OCI-LY7 (cell line): ENCODE measurements at regions not wholly inside any gene's neighbourhood (a gene's known extent, or its start where the extent isn't known, plus 50 kb on each side); places are given as distances from the start of the nearest gene placed in this dataset.

Experiments
- BruUV-seq: library from RNA; stranded (reverse); fragments of 400-500 nt; replicated peaks from 2 replicates; lab custom pipeline; 2021; lab: Mats Ljungman, UMichigan
- CTCF ChIA-PET: fragments of 300-600 bp; sonication (Branson Sonifier 250); formaldehyde crosslinking; loops from one replicate; lab custom pipeline; 2022; ENCODE audit warnings: antibody characterized with exemption; ENCODE audit not compliant: unreplicated experiment; lab: Charles Lee
- POLR2A ChIA-PET: fragments of 300-600 bp; sonication (Branson Sonifier 250); formaldehyde crosslinking; loops from one replicate; lab custom pipeline; 2022; ENCODE audit warnings: antibody characterized with exemption; lab: Charles Lee
- DNase-seq: peaks from one replicate; pipeline ENCODE4 v3.0.0-alpha.2; 2015; ENCODE audit warnings: low spot score
- H2AFZ ChIP-seq: fragments of 200-600 bp; sonication (generic), shearing (Covaris generic); 2 replicates; pipeline ENCODE4 v1.6.1; 2014; ENCODE audit warnings: mild to moderate bottlenecking, antibody characterized with exemption, low read length, moderate library complexity
- H3K27ac ChIP-seq: fragments of 200-600 bp; sonication (generic); 2 replicates; pipeline ENCODE4 v1.5.1; 2014; ENCODE audit warnings: mixed run types, low read depth, mild to moderate bottlenecking, moderate library complexity, low read length, inconsistent platforms; ENCODE audit not compliant: poor library complexity, severe bottlenecking
- H3K36me3 ChIP-seq: fragments of 200-600 bp; sonication (generic); 2 replicates; pipeline ENCODE4 v1.6.1; 2014; ENCODE audit warnings: mild to moderate bottlenecking, antibody characterized with exemption, low read length, moderate library complexity, mixed read lengths; ENCODE audit not compliant: insufficient read depth
- H3K4me1 ChIP-seq: fragments of 200-600 bp; sonication (generic); 2 replicates; pipeline ENCODE4 v1.5.1; 2014; ENCODE audit warnings: mild to moderate bottlenecking, low read length; ENCODE audit not compliant: insufficient read depth, poor library complexity, severe bottlenecking
- H3K4me2 ChIP-seq: fragments of 200-600 bp; sonication (generic); 2 replicates; pipeline ENCODE4 v1.6.1; 2014; ENCODE audit warnings: mild to moderate bottlenecking, low read length
- H3K4me3 ChIP-seq: fragments of 200-600 bp; sonication (generic); 2 replicates; pipeline ENCODE4 v1.5.1; 2014; ENCODE audit warnings: mild to moderate bottlenecking, low read depth, low read length; ENCODE audit not compliant: poor library complexity, severe bottlenecking
- H3K79me2 ChIP-seq: fragments of 200-600 bp; sonication (generic); 2 replicates; pipeline ENCODE4 v1.6.1; 2016; ENCODE audit warnings: low read depth, mild to moderate bottlenecking, low read length, moderate library complexity, mixed read lengths; ENCODE audit not compliant: insufficient read depth
- H3K9me2 ChIP-seq: fragments of 200-600 bp; sonication (generic); 2 replicates; pipeline ENCODE4 v1.6.1; 2016; ENCODE audit warnings: mild to moderate bottlenecking, low read length, mixed read lengths; ENCODE audit not compliant: insufficient read depth
- H3K9me3 ChIP-seq: fragments of 200-600 bp; sonication (generic); 2 replicates; pipeline ENCODE4 v1.6.1; 2014; ENCODE audit warnings: mild to moderate bottlenecking, mixed run types, low read length, mixed read lengths
- H4K20me1 ChIP-seq: fragments of 200-600 bp; sonication (generic); 2 replicates; pipeline ENCODE4 v1.6.1; 2014; ENCODE audit warnings: mild to moderate bottlenecking, antibody characterized with exemption, low read length, moderate library complexity, mixed read lengths; ENCODE audit not compliant: insufficient read depth
- EZH2phosphoT487 ChIP-seq: fragments of 200-600 bp; sonication (generic); IDR thresholded peaks from 2 replicates; pipeline ENCODE4 v1.6.1; 2018; ENCODE audit warnings: low read depth, borderline replicate concordance, mild to moderate bottlenecking, mixed run types, antibody characterized with exemption, low read length, moderate library complexity, mixed read lengths
- intact Hi-C: fragments of 100-400 bp; cut with micrococcal nuclease; formaldehyde crosslinking; loops from one replicate; pipeline ENCODE4 v1.10.0; 2022; ENCODE audit not compliant: unreplicated experiment
- TF ChIP-seq, protein P1 (sequence below): fragments of 200-600 bp; sonication (generic); conservative IDR thresholded peaks from 2 replicates; pipeline ENCODE4 v1.5.1; 2014; ENCODE audit warnings: mild to moderate bottlenecking, antibody characterized with exemption, low read length, moderate library complexity, mixed read lengths

DNA sequence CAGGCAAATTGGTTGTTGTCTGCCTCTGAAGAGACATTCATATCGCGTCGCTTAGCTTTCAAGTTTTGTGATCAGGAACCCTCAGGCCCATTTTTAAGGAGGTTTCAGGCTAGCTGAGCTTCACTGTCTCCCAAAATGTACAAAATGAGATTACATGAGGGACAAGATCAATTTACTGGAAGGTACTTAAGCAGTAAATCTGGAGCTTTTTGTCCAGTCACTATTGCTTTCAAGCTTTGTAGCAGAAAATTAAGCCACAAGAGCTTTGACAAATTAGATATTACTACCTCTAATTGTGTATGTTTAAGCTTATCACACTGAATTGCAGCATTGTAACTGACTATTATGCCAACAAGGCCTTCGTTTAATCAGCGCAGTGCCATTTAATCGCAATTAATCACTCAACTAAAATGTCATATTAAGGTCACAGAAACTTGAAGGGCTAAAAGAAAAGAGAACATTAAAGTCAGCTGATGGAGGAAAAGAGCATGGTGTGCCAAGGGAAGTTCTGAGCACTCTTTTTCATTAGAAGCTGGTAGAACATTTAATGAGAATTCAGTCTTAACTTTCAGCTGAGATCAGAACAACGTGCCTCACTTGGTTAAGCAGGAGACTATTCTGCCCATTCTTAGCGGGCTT lies 353.0 kb downstream of the FBXO8 start:
- no peak overlapping the region for H3K4me2 ChIP-seq
- no peaks in the 10 kb centered on the region for H3K9me2 ChIP-seq
- intact Hi-C loops: no loop called here
- CTCF ChIA-PET: no interaction called here
- H2AFZ ChIP-seq: no peak overlapping the region
- no peak for DNase-seq
- no peaks in the 10 kb centered on the region for H3K9me3 ChIP-seq
- BruUV-seq: no TSS peak
- H3K27ac ChIP-seq: no peak overlapping the region
- no peaks in the 10 kb centered on the region for H3K36me3 ChIP-seq
- H4K20me1 ChIP-seq: no peaks in the 10 kb centered on the region
- no peaks in the 10 kb centered on the region for H3K79me2 ChIP-seq
- H3K4me1 ChIP-seq: no peaks in the 10 kb centered on the region
- H3K4me3 ChIP-seq: no peak overlapping the region
- POLR2A ChIA-PET: interaction anchor here (1.3 to 1.4 kb wide), 2 partner anchors 10 kb away, joined by 4 to 5 read pairs; no protein-coding TSS in a partner anchor
- TF ChIP-seq, protein P1, sequence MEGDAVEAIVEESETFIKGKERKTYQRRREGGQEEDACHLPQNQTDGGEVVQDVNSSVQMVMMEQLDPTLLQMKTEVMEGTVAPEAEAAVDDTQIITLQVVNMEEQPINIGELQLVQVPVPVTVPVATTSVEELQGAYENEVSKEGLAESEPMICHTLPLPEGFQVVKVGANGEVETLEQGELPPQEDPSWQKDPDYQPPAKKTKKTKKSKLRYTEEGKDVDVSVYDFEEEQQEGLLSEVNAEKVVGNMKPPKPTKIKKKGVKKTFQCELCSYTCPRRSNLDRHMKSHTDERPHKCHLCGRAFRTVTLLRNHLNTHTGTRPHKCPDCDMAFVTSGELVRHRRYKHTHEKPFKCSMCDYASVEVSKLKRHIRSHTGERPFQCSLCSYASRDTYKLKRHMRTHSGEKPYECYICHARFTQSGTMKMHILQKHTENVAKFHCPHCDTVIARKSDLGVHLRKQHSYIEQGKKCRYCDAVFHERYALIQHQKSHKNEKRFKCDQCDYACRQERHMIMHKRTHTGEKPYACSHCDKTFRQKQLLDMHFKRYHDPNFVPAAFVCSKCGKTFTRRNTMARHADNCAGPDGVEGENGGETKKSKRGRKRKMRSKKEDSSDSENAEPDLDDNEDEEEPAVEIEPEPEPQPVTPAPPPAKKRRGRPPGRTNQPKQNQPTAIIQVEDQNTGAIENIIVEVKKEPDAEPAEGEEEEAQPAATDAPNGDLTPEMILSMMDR: no peak
- no peak for TF ChIP-seq EZH2phosphoT487

DNA sequence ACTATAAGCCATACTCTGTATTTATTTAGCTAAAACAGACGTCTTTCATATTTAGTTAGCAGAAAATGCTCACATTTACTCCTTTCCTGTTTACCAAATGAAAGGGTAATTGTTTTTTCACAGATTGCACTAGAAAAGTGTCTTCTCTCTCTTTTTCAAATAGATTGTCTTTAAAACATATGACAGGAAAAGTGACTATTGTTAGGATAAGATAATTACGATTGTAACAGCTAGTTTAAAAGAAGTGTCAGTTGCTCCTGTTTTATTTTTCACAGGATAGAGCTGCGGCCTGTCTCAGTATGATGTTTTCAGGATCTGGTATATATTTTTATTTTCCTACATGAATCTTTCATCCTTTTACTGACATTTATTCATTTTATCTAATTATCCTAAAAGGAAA lies 353.5 kb downstream of the FBXO8 start:
- Histone ChIP-seq H4K20me1 (no peaks in the 10 kb centered on the region), H3K4me1 (no peaks in the 10 kb centered on the region), H3K9me2 (no peaks in the 10 kb centered on the region), H3K4me3 (no peak overlapping the region), H2AFZ (no peak overlapping the region), H3K79me2 (no peaks in the 10 kb centered on the region), H3K4me2 (no peak overlapping the region), H3K9me3 (no peaks in the 10 kb centered on the region), H3K27ac (no peak overlapping the region), H3K36me3 (no peaks in the 10 kb centered on the region)
- no peak for TF ChIP-seq EZH2phosphoT487
- TF ChIP-seq, protein P1: no peak
- no TSS peak for BruUV-seq
- no peak for DNase-seq
- ChIA-PET POLR2A (interaction anchor here (1.3 to 1.4 kb wide), 2 partner anchors 9 to 10 kb away, joined by 4 to 5 read pairs; no protein-coding TSS in a partner anchor), CTCF (no interaction called here)
- intact Hi-C loops: no loop called here

DNA sequence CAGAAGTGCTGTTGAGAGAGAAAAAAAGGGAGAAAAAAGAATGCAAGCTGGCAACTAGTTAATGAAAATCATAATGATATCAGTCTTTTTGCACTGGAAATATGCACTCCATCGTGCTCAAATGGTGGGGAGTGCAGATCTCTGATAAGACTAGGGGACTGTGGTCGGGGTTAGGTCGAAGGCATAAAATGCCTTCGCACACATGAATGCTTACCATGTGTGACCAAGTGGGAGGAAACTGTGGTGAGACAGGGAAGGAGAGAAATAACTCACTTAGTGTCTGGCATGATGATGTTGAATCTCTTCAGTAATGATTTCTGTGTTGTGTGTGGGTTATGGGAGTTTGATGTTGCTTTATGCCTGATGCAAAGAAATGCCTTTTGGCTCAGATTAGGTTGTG lies 358.9 kb downstream of the FBXO8 start:
- H3K36me3 ChIP-seq: no peaks in the 10 kb centered on the region
- H3K4me1 ChIP-seq: no peaks in the 10 kb centered on the region
- no peak overlapping the region for H3K27ac ChIP-seq
- no TSS peak for BruUV-seq
- TF ChIP-seq, protein P1: no peak
- TF ChIP-seq EZH2phosphoT487: no peak
- H3K79me2 ChIP-seq: no peaks in the 10 kb centered on the region
- no peaks in the 10 kb centered on the region for H4K20me1 ChIP-seq
- DNase-seq: no peak
- no peaks in the 10 kb centered on the region for H3K9me3 ChIP-seq
- CTCF ChIA-PET: no interaction called here
- no peak overlapping the region for H3K4me3 ChIP-seq
- intact Hi-C loops: no loop called here
- H3K4me2 ChIP-seq: no peak overlapping the region
- H2AFZ ChIP-seq: no peak overlapping the region
- no peaks in the 10 kb centered on the region for H3K9me2 ChIP-seq
- POLR2A ChIA-PET: no interaction called here
